Activated gamma-delta T cell (primary cell): ENCODE measurements at regions not wholly inside any gene's neighbourhood (a gene's known extent, or its start where the extent isn't known, plus 50 kb on each side); places are given as distances from the start of the nearest gene placed in this dataset.
"Not testable (repeated sequence)": the region's sequence is repeated elsewhere in the genome, so short reads cannot be mapped to it uniquely, and the experiment has no call there.

Experiments
- DNase-seq: peaks from one replicate; lab custom pipeline; 2025; lab: John Stamatoyannopoulos, UW

- DNase-seq = no peak
Measured at GRCh38 chr1:222037720-222038119, 295.8 kb upstream of the DUSP10 start.

DNA sequence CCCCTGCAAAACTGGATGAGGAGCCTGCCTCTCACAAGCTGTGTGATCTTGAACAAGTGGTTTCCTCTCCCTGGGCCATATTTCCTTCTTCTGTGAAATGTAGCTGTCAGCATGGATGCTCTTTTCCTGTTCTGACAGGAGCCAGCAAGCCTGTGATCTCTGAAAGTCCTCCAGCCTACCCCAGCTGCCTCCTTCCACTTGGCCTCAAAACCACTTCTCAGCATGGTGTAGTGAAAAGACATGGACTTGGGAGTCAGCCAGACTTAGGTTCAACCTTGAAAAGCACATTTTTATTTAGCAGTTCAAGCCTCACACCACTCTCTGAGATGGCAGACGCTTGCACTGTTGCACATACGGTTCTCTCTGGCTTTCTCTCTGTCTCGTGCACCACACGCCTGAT is 292.9 kb upstream of the DUSP10 start:
- no peak for DNase-seq

DNA sequence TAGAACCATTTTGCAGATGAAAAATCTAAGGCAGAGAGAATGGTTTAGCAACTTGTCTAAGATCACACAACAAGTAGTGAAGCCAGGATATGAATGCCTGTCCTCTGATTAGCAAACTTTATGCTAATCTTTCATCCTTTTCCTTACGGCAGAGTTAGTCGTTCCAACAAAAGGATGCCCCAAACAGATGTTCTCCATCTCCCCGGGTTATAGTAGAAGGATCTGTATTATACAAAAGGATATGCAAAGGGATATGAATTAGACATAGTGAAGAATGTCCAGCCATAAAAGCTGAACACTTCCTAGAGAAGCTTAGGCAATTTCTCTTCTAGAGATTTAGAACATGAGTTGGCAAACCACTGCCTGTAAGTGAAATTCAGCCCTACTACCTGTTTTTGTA is 291.6 kb upstream of the DUSP10 start:
- no peak for DNase-seq

DNA sequence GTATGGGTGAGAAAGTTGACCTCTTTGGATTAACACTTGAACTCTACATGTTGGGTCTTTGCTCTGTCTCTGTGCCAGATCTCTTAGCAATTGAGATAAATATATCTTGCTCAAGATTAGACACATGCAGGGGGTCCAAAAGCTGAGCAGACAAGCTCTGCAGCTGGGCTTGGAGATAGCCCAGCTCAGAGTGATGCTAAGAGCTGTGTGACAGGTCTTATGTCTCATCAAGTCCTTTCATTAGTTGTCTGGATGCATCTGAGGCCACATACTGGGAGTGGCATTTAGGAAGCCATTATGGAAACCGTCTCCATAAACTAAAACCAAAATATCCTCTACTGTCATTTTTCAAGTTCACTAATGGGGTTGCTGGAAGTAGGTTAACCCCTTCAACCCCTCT is 289.4 kb upstream of the DUSP10 start:
- DNase-seq = no peak

DNA sequence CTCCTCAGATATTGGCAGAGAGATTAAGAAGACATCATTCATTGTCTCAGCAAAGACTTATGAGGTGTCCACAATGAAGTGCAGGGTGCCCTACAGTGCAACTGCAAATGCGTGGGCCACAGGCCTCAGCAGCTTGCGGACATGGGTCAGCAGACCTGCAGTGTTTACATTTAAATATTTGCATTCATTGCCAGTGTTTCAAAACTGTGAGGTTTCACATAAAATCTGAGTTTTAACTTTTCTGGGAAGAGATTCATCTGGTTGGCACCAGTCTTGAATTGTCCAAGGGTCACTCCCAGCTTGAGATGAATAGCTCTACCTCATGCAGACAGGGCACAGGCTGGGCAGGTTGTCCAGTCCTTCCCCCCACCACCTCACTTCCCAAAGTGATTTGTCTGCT is 286.8 kb upstream of the DUSP10 start:
- no peak for DNase-seq

GRCh38 chr1:222028116-222028515 is 286.2 kb upstream of the DUSP10 start:
- DNase-seq = no peak

DNA sequence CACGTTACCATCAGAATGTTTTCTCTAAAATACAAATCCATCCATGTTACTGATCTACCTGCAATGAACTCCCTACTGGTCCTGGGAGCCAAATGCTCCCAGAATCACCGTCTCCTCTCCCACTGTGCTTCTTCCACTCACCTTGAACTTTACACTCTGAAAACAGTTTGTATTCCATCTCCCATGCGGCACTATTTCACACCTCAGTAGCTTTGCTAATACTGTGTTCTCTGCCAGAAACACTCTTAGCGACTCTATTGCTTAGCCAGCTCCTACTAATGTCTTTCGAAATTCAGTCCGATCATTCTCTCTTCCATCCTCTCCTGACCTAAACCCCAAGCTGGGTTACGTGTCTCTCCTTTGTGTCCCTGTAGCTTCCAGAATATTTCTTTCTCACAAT is 284.4 kb upstream of the DUSP10 start:
- no peak for DNase-seq

GRCh38 chr1:222023025-222023424 is 281.1 kb upstream of the DUSP10 start:
- DNase-seq = no peak

- no peak for DNase-seq
Measured at GRCh38 chr1:222021129-222021528, 279.2 kb upstream of the DUSP10 start.

DNA sequence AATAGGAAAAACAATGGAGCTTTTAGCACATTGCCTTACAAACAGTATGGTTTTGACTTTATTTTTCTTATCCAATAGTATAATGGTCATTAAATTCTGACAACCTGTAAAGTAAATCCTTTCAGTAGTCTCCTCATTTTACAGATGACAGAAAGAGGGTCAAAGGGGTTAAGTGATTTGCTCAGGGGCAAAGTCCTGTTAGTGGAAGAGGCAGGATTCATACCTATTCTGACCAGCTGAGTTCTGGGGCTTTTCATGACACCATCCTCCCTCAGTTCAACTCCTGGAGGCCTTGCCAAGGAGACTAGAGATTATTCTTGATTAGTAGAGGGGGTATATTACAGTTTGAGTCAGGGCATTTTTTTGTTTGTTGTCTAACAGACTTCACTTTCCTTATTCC is 278.7 kb upstream of the DUSP10 start:
- no peak for DNase-seq

DNA sequence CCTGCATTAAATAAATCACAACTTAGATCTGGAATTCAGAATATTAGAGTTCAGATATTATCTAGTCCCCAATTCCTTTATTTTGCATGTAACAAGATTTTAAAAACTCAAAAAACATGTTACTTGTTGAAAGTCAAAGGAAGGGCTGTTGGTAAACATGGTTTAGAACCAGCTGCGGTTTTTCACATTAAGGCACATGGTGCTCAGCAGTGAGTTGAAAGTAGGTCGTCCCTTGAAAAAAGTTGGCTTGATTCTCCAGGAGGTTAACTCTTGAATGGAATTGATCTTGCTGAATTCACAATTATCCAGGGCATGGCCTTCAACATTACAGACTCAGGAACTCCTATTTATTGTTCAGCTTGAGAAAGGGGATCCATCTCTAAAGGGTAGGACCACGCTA is 277.1 kb upstream of the DUSP10 start:
- no peak for DNase-seq

- DNase-seq = no peak
Measured at GRCh38 chr1:222018041-222018440, 276.2 kb upstream of the DUSP10 start.

DNA sequence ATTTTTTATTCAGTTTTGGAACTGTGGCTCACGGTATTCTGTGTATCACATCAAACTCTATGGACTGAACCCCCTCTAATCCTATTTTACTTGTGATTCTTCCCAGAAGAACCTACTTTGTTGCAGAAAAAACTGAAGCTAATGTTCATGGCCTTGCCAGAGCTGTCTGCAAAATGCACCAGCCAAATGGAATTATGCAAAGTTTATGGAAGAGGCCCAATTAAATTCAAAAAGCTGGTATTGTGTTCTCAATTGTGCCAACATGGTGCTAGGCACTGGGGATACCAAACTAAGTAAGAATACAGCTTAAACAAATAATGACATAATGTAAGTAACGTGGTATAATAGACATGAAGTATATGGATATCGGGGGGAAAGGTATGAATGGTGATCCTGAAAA is 273.8 kb upstream of the DUSP10 start:
- no peak for DNase-seq

- no peak for DNase-seq
Measured at GRCh38 chr1:222014001-222014400, 272.1 kb upstream of the DUSP10 start.

GRCh38 chr1:222012816-222013215 is 270.9 kb upstream of the DUSP10 start:
- no peak for DNase-seq

DNA sequence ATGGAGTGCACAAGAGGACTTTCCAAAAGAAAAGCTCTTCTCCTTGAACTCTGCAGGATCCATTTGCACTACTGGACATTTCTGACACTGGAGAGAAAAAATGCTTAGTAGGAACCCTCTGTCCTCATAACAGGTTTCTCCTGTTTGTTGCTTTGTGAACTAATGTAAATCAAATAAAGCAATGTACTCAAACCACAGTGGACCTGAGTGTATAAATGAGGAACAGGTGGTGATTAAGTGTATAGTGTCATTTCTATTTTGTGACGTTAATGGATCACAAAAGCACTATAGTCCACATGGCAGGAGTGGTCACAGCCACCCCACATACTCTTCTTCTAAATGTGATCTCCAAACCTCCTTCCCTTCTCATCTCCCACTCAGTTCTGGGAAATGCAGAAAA is 268.4 kb upstream of the DUSP10 start:
- no peak for DNase-seq

GRCh38 chr1:222009105-222009730 is 267.3 kb upstream of the DUSP10 start:
- no peak for DNase-seq

DNA sequence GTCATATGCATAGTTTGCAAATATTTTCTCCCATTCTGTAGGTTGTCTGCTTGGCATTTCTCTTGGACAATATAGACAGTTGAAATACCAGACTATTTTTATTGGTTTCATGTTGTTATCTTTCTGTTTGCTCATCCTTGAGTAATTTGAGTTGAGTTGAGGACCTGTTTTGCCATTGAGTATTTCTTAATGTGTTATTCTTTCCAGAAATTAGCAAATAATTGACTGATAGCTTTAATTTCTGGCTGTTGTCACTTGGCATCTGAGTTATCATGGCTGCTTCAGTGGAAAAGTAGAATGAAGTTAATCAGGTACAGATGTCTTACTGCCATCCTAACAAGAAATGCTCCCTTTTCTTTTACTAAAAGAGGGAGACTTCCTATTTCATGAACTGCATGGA is 264.8 kb upstream of the DUSP10 start:
- DNase-seq = no peak

GRCh38 chr1:222004784-222005183 is 262.9 kb upstream of the DUSP10 start:
- no peak for DNase-seq

DNA sequence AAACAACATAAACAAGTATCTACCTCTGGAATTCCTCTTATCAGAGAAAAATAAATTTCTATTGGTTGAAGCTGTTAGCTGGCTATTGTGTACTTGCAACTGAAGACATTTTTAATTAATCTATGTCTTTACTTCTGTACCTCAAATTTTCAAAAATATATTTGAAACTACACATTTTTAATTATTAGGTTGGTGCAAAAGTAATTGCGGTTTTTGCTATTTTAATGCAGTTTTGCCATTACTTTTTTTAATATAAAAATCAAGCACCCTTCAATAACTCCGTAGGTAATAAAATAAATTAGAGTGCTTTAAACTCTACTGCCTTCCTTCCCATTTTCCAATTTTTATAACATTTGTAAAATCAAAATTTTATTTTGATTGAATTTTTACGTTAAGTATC is 262.1 kb upstream of the DUSP10 start:
- DNase-seq = no peak

DNA sequence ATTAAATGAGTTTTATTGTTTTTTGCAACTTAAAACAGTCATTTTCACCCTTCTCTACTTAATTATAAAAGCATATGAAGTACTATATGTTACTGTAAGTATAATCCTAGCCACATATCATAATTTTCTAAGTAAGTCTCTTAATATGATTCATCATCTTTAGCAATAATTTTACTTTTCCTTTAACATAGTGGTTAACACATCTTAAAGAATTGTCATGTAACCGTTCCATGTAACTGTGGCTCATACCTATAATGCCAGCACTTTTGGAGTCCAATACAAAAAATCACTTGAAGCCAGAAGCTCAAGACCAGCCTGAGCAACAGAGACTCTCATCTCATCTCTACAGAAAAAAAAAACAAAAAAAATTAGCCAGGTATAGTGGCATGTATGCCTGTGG is 260.6 kb upstream of the DUSP10 start:
- no peak for DNase-seq

DNA sequence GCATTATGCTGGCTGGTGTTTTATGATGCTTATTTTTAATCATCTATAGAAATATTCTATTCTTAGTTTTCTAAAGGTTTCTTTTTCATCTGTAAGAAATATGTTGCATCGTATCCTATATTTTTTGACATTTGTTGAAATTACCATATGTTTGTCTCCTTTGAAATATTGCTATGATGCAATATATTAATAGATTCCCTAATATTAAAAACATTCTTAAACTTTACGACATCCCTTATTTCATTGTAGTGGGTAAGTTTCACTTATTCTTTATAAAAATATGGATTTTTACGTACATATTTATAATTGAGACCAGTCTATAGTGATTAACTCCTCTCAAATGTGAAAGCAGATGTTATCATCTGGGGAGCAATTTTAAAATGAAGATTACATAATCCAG is 258.2 kb upstream of the DUSP10 start:
- DNase-seq = no peak

- no peak for DNase-seq
Measured at GRCh38 chr1:221998781-221999180, 256.9 kb upstream of the DUSP10 start.

DNA sequence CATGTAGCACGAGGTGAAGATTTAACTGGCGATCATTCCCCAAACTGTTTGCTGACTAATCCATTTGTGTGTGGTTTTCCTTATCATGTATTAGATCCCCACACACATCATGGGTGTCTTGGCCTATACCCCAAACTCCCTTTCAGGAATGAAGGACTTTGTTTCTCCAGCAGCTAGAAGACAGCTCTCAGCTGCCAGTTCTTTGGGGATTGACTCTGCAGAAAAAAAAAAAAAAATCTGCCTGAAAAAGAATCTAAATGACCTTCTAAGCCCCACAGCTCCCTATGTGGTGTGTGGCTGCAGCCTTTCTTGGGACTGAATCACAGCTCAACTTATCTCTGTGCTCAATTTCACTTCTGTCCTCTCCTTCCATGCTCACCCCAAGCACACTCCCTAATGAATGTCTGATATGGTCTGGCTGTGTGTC is 256.3 kb upstream of the DUSP10 start:
- no peak for DNase-seq

GRCh38 chr1:221997012-221997411 is 255.1 kb upstream of the DUSP10 start:
- DNase-seq = not testable (repeated sequence)
